A673 (cell line): ENCODE measurements at regions not wholly inside any gene's neighbourhood (a gene's known extent, or its start where the extent isn't known, plus 50 kb on each side); places are given as distances from the start of the nearest gene placed in this dataset.

Source experiments
- BruUV-seq: library from RNA; stranded (reverse); fragments of 400-500 nt; replicated peaks from 2 replicates; lab custom pipeline; 2021; lab: Mats Ljungman, UMichigan
- CTCF ChIA-PET: fragments of 300-600 bp; sonication (Branson Sonifier 250); formaldehyde crosslinking; loops from one replicate; lab custom pipeline; 2022; ENCODE audit warnings: antibody characterized with exemption; lab: Charles Lee
- POLR2A ChIA-PET: fragments of 300-600 bp; sonication (Branson Sonifier 250); formaldehyde crosslinking; loops from one replicate; lab custom pipeline; 2022; ENCODE audit warnings: antibody characterized with exemption; ENCODE audit not compliant: low non-redundant PET; lab: Charles Lee
- DNase-seq: peaks from one replicate; pipeline ENCODE4 v3.0.0-alpha.2; 2015; ENCODE audit warnings: low spot score
- H3K27ac ChIP-seq: fragments of 200-600 bp; sonication (generic); 2 replicates; pipeline ENCODE4 v1.5.1; 2016; ENCODE audit warnings: mixed run types, low read depth, mild to moderate bottlenecking, mixed read lengths, antibody characterized with exemption, low read length; ENCODE audit not compliant: poor library complexity, severe bottlenecking
- H3K27me3 ChIP-seq: fragments of 200-600 bp; sonication (generic); replicated peaks from 2 replicates; pipeline ENCODE4 v1.6.1; 2017; ENCODE audit warnings: mixed run types, low read depth, mild to moderate bottlenecking, mixed read lengths, antibody characterized with exemption, low read length; ENCODE audit not compliant: insufficient read depth, poor library complexity
- H3K36me3 ChIP-seq: fragments of 200-600 bp; sonication (generic); 2 replicates; pipeline ENCODE4 v1.6.1; 2016; ENCODE audit warnings: mixed run types, mild to moderate bottlenecking, mixed read lengths, antibody characterized with exemption, low read length; ENCODE audit not compliant: insufficient read depth, poor library complexity, severe bottlenecking
- H3K4me1 ChIP-seq: fragments of 200-600 bp; sonication (generic); 2 replicates; pipeline ENCODE4 v1.6.1; 2017; ENCODE audit warnings: mixed run types, mild to moderate bottlenecking, mixed read lengths, antibody characterized with exemption, low read length; ENCODE audit not compliant: insufficient read depth, poor library complexity, severe bottlenecking
- H3K4me3 ChIP-seq: fragments of 200-600 bp; sonication (generic); 2 replicates; pipeline ENCODE4 v1.5.1; 2016; ENCODE audit warnings: low read depth, mixed run types, mild to moderate bottlenecking, mixed read lengths, low read length; ENCODE audit not compliant: poor library complexity, severe bottlenecking
- H3K9me3 ChIP-seq: fragments of 200-600 bp; sonication (generic); 2 replicates; pipeline ENCODE4 v1.6.1; 2016; ENCODE audit warnings: mixed run types, low read depth, mild to moderate bottlenecking, mixed read lengths, antibody characterized with exemption, low read length; ENCODE audit not compliant: poor library complexity, severe bottlenecking
- CTCF ChIP-seq: fragments of 300-800, 200-600 bp; sonication (generic); conservative IDR thresholded peaks from 2 replicates; pipeline ENCODE4 v1.5.1; 2017; ENCODE audit warnings: low read depth, mild to moderate bottlenecking, antibody characterized with exemption, low read length, moderate library complexity, mixed read lengths
- EZH2 ChIP-seq: fragments of 200-600 bp; sonication (generic); IDR thresholded peaks from 2 replicates; pipeline ENCODE4 v1.6.1; 2017; ENCODE audit warnings: borderline replicate concordance, low read depth, mild to moderate bottlenecking, mixed read lengths, antibody characterized with exemption, low read length; ENCODE audit not compliant: poor library complexity, severe bottlenecking
- intact Hi-C: fragments of 100-400 bp; cut with micrococcal nuclease; formaldehyde crosslinking; loops from one replicate; pipeline ENCODE4 v1.10.0; 2022; ENCODE audit not compliant: unreplicated experiment

- intact Hi-C loops = no loop called here
- no peak overlapping the region for H3K27ac ChIP-seq
- no peaks in the 10 kb centered on the region for H3K4me1 ChIP-seq
- no peaks in the 10 kb centered on the region for H3K36me3 ChIP-seq
- CTCF ChIA-PET = no interaction called here
- no peak for DNase-seq
- POLR2A ChIA-PET = no interaction called here
- BruUV-seq = no TSS peak
- no peak overlapping the region for H3K4me3 ChIP-seq
- H3K27me3 ChIP-seq = no peaks in the 10 kb centered on the region
- TF ChIP-seq EZH2 (no peak), CTCF (no peak)
- no peaks in the 10 kb centered on the region for H3K9me3 ChIP-seq
Observed at GRCh38 chr16:55272744-55273143, 51.3 kb upstream of the IRX6 start.

GRCh38 chr16:55273356-55273755, 50.6 kb upstream of the IRX6 start:
- TF ChIP-seq EZH2 = no peak
- no peak for TF ChIP-seq CTCF
- Histone ChIP-seq H3K27me3 (no peaks in the 10 kb centered on the region), H3K36me3 (no peaks in the 10 kb centered on the region), H3K9me3 (no peaks in the 10 kb centered on the region), H3K4me1 (no peaks in the 10 kb centered on the region), H3K4me3 (no peak overlapping the region), H3K27ac (no peak overlapping the region)
- intact Hi-C loops = no loop called here
- ChIA-PET POLR2A (no interaction called here), CTCF (no interaction called here)
- no peak for DNase-seq
- no TSS peak for BruUV-seq

GRCh38 chr16:55273959-55274358, 50.0 kb upstream of the IRX6 start:
- DNase-seq = no peak
- no TSS peak for BruUV-seq
- ChIA-PET POLR2A (no interaction called here), CTCF (no interaction called here)
- Histone ChIP-seq H3K4me3 (no peak overlapping the region), H3K36me3 (no peaks in the 10 kb centered on the region), H3K27me3 (peaks cover 4% of the 10 kb centered on the region), H3K9me3 (no peaks in the 10 kb centered on the region), H3K27ac (no peak overlapping the region), H3K4me1 (no peaks in the 10 kb centered on the region)
- intact Hi-C loops = no loop called here
- TF ChIP-seq CTCF = no peak
- TF ChIP-seq EZH2 = no peak
